Naive thymus-derived CD4-positive, alpha-beta T cell (primary cell): ENCODE measurements at regions not wholly inside any gene's neighbourhood (a gene's known extent, or its start where the extent isn't known, plus 50 kb on each side); places are given as distances from the start of the nearest gene placed in this dataset.

Source experiments
- ATAC-seq: fragments of 150-1000 bp; cut with Tn5 transposase; 2 replicates; pipeline ENCODE4 v1.10.0; 2021; ENCODE audit warnings: mild to moderate bottlenecking, moderate library complexity
- CTCF ChIA-PET: fragments of 350-600 bp; sonication (Branson Sonifier 250); formaldehyde crosslinking; loops from one replicate; lab custom pipeline; 2021; ENCODE audit warnings: antibody characterized with exemption; lab: Charles Lee
- POLR2A ChIA-PET: fragments of 350-600 bp; sonication (Branson Sonifier 250); formaldehyde crosslinking; loops from one replicate; lab custom pipeline; 2021; ENCODE audit warnings: antibody characterized with exemption, inconsistent platforms; lab: Charles Lee
- DNase-seq, 9 donors: peaks; one replicate each; pipeline versions ENCODE4 v3.0.0 to v3.0.0-alpha.2; 2020 to 2022; ENCODE audit warnings: mixed read lengths in 1 of 9
- H3K27ac ChIP-seq: one replicate; pipeline ENCODE4 v1.7.0; 2013; ENCODE audit warnings: mild to moderate bottlenecking, low read depth, low read length, moderate library complexity
- H3K27me3 ChIP-seq, 2 donors: one replicate each; pipeline ENCODE4 v1.7.0; 2013; ENCODE audit warnings: low read length in 2 of 2, mild to moderate bottlenecking in 2 of 2, moderate library complexity in 2 of 2; ENCODE audit not compliant: control insufficient read depth in 2 of 2, insufficient read depth in 2 of 2
- H3K36me3 ChIP-seq, 3 experiments: 1 replicate in 2 of 3; 2 replicates in 1 of 3; pipeline ENCODE4 v1.7.0; 2013; ENCODE audit warnings: low read length in 3 of 3, mild to moderate bottlenecking in 3 of 3, moderate library complexity in 1 of 3; ENCODE audit not compliant: insufficient read depth in 3 of 3, control insufficient read depth in 2 of 3
- H3K4me1 ChIP-seq, 2 donors: one replicate each; pipeline ENCODE4 v1.7.0; 2013; ENCODE audit warnings: low read length in 2 of 2, mild to moderate bottlenecking in 2 of 2, moderate library complexity in 1 of 2; ENCODE audit not compliant: control insufficient read depth in 2 of 2, insufficient read depth in 2 of 2
- H3K4me3 ChIP-seq: 2 replicates; pipeline ENCODE4 v1.7.0; 2013; ENCODE audit warnings: mild to moderate bottlenecking, low read length
- H3K9me3 ChIP-seq, 3 experiments: 1 replicate in 2 of 3; 2 replicates in 1 of 3; pipeline ENCODE4 v1.7.0; 2013; ENCODE audit warnings: low read length in 3 of 3; ENCODE audit not compliant: control insufficient read depth in 2 of 3
- H3K27ac Mint-ChIP-seq, 9 donors: one replicate each; pipeline ENCODE4 v1.8.0; 2020 to 2022; ENCODE audit warnings: mixed read lengths in 9 of 9, mild to moderate bottlenecking in 8 of 9, moderate library complexity in 5 of 9, inconsistent platforms in 2 of 9
- H3K27me3 Mint-ChIP-seq, 5 donors: one replicate each; pipeline ENCODE4 v1.8.0; 2021 to 2022; ENCODE audit warnings: mixed read lengths in 5 of 5, mild to moderate bottlenecking in 1 of 5
- H3K36me3 Mint-ChIP-seq, 5 donors: one replicate each; pipeline ENCODE4 v1.8.0; 2020 to 2022; ENCODE audit warnings: mixed read lengths in 5 of 5, mild to moderate bottlenecking in 3 of 5, inconsistent platforms in 1 of 5
- H3K4me1 Mint-ChIP-seq, 7 donors: one replicate each; pipeline ENCODE4 v1.8.0; 2020 to 2022; ENCODE audit warnings: mixed read lengths in 7 of 7, mild to moderate bottlenecking in 3 of 7, inconsistent platforms in 1 of 7
- H3K4me3 Mint-ChIP-seq, 10 donors: one replicate each; pipeline ENCODE4 v1.8.0; 2020 to 2022; ENCODE audit warnings: mild to moderate bottlenecking in 10 of 10, mixed read lengths in 10 of 10, moderate library complexity in 6 of 10, inconsistent platforms in 2 of 10
- H3K9me3 Mint-ChIP-seq, 11 donors: one replicate each; pipeline ENCODE4 v1.8.0; 2020 to 2022; ENCODE audit warnings: mixed read lengths in 11 of 11, mild to moderate bottlenecking in 4 of 11, inconsistent platforms in 1 of 11, moderate library complexity in 1 of 11
- intact Hi-C, 2 donors: fragments of 100-400 bp; cut with micrococcal nuclease; formaldehyde crosslinking; loops; one replicate each; pipeline ENCODE4 v1.15.1; 2023

- Mint-ChIP-seq H3K9me3 (no peaks in the 10 kb centered on the region), H3K27me3 (peaks cover 0 to 13% (median 0%) of the 10 kb centered on the region in 5 donors), H3K4me1 (peaks cover 0 to 2% (median 0%) of the 10 kb centered on the region in 7 donors), H3K27ac (no peak overlapping the region), H3K36me3 (no peaks in the 10 kb centered on the region), H3K4me3 (no peak overlapping the region)
- ChIA-PET CTCF (no interaction called here), POLR2A (no interaction called here)
- H3K9me3 ChIP-seq = no peaks in the 10 kb centered on the region
- DNase-seq (peak in 1 of 9 donors; percentile 7), ATAC-seq (no peak)
- no peaks in the 10 kb centered on the region for H3K36me3 ChIP-seq
- intact Hi-C loops = loop anchor here in 1 of 2 donors (10.0 kb wide), 1 partner anchor 1363 kb away; no protein-coding TSS in a partner anchor
- H3K4me1 ChIP-seq = no peaks in the 10 kb centered on the region
- H3K27me3 ChIP-seq = no peaks in the 10 kb centered on the region
- no peak overlapping the region for H3K27ac ChIP-seq
- H3K4me3 ChIP-seq = no peak overlapping the region
These were observed 74.7 kb downstream of the BUD13 start for GRCh38 chr11:116698080-116698479.

- Mint-ChIP-seq H3K4me1 (peaks cover 0 to 2% (median 0%) of the 10 kb centered on the region in 7 donors), H3K27ac (no peak overlapping the region), H3K4me3 (no peak overlapping the region), H3K27me3 (peaks cover 0 to 13% (median 0%) of the 10 kb centered on the region in 5 donors), H3K36me3 (no peaks in the 10 kb centered on the region), H3K9me3 (no peaks in the 10 kb centered on the region)
- no peaks in the 10 kb centered on the region for H3K9me3 ChIP-seq
- intact Hi-C loops = loop anchor here in 1 of 2 donors (10.0 kb wide), 1 partner anchor 1363 kb away; no protein-coding TSS in a partner anchor
- ATAC-seq (no peak), DNase-seq (peak in 1 of 9 donors; percentile 3)
- no peaks in the 10 kb centered on the region for H3K4me1 ChIP-seq
- H3K27ac ChIP-seq = no peak overlapping the region
- H3K4me3 ChIP-seq = no peak overlapping the region
- H3K36me3 ChIP-seq = no peaks in the 10 kb centered on the region
- POLR2A ChIA-PET = no interaction called here
- no peaks in the 10 kb centered on the region for H3K27me3 ChIP-seq
- CTCF ChIA-PET = no interaction called here
These were observed 75.1 kb downstream of the BUD13 start for GRCh38 chr11:116697639-116698038.

- H3K27me3 Mint-ChIP-seq = peaks cover 0 to 13% (median 0%) of the 10 kb centered on the region in 5 donors
- no peaks in the 10 kb centered on the region for H3K9me3 Mint-ChIP-seq
- Histone ChIP-seq H3K27ac (no peak overlapping the region), H3K36me3 (no peaks in the 10 kb centered on the region), H3K4me3 (no peak overlapping the region), H3K9me3 (no peaks in the 10 kb centered on the region), H3K27me3 (no peaks in the 10 kb centered on the region), H3K4me1 (no peaks in the 10 kb centered on the region)
- no peak overlapping the region for H3K4me3 Mint-ChIP-seq
- ATAC-seq (no peak), DNase-seq (peak in 1 of 9 donors; percentile 3)
- POLR2A ChIA-PET = no interaction called here
- intact Hi-C loops = loop anchor here in 1 of 2 donors (10.0 kb wide), 1 partner anchor 1362 kb away; no protein-coding TSS in a partner anchor
- no peak overlapping the region for H3K27ac Mint-ChIP-seq
- CTCF ChIA-PET = no interaction called here
- no peaks in the 10 kb centered on the region for H3K36me3 Mint-ChIP-seq
- peaks cover 0 to 2% (median 0%) of the 10 kb centered on the region in 7 donors for H3K4me1 Mint-ChIP-seq
These were observed 75.8 kb downstream of the BUD13 start for GRCh38 chr11:116697011-116697410.

- Mint-ChIP-seq H3K9me3 (no peaks in the 10 kb centered on the region), H3K36me3 (no peaks in the 10 kb centered on the region), H3K27me3 (peaks cover 0 to 13% (median 0%) of the 10 kb centered on the region in 5 donors), H3K27ac (no peak overlapping the region), H3K4me1 (peaks cover 0 to 2% (median 0%) of the 10 kb centered on the region in 7 donors), H3K4me3 (no peak overlapping the region)
- Histone ChIP-seq H3K27me3 (no peaks in the 10 kb centered on the region), H3K27ac (no peak overlapping the region), H3K4me3 (no peak overlapping the region), H3K4me1 (no peaks in the 10 kb centered on the region), H3K36me3 (no peaks in the 10 kb centered on the region), H3K9me3 (no peaks in the 10 kb centered on the region)
- CTCF ChIA-PET = no interaction called here
- peak in 1 of 9 donors; percentile 11 for DNase-seq
- ATAC-seq = no peak
- intact Hi-C loops = loop anchor here in 1 of 2 donors (10.0 kb wide), 1 partner anchor 1362 kb away; no protein-coding TSS in a partner anchor
- POLR2A ChIA-PET = no interaction called here
These were observed 76.3 kb downstream of the BUD13 start for GRCh38 chr11:116696381-116696941.

GRCh38 chr11:116695657-116696254, 77.0 kb downstream of the BUD13 start:
- CTCF ChIA-PET = no interaction called here
- H3K9me3 Mint-ChIP-seq = no peaks in the 10 kb centered on the region
- ATAC-seq = no peak

GRCh38 chr11:116694815-116695590, 77.8 kb downstream of the BUD13 start:
- H3K9me3 Mint-ChIP-seq = no peaks in the 10 kb centered on the region
- no peaks in the 10 kb centered on the region for H3K4me1 ChIP-seq
- ATAC-seq = no peak
- H3K27ac Mint-ChIP-seq = no peak overlapping the region
- no peaks in the 10 kb centered on the region for H3K27me3 ChIP-seq
- no peak overlapping the region for H3K27ac ChIP-seq
- H3K9me3 ChIP-seq = no peaks in the 10 kb centered on the region
- no peak for DNase-seq
- no peak overlapping the region for H3K4me3 ChIP-seq
- H3K27me3 Mint-ChIP-seq = peaks cover 0 to 13% (median 0%) of the 10 kb centered on the region in 5 donors
- no peaks in the 10 kb centered on the region for H3K36me3 ChIP-seq
- no peaks in the 10 kb centered on the region for H3K36me3 Mint-ChIP-seq
- H3K4me1 Mint-ChIP-seq = peaks cover 0 to 2% (median 0%) of the 10 kb centered on the region in 7 donors
- intact Hi-C loops = loop anchor here in 1 of 2 donors (5.0 to 10.0 kb wide), 3 partner anchors 183 to 1360 kb away; no protein-coding TSS in a partner anchor
- ChIA-PET CTCF (no interaction called here), POLR2A (no interaction called here)
- H3K4me3 Mint-ChIP-seq = no peak overlapping the region

More at GRCh38 chr11:116695657-116696254, 77.0 kb downstream of the BUD13 start:
- POLR2A ChIA-PET = no interaction called here
- H3K4me3 ChIP-seq = no peak overlapping the region
- H3K27me3 ChIP-seq = no peaks in the 10 kb centered on the region
- no peak overlapping the region for H3K27ac Mint-ChIP-seq
- H3K4me1 Mint-ChIP-seq = peaks cover 0 to 2% (median 0%) of the 10 kb centered on the region in 7 donors
- no peak for DNase-seq
- H3K36me3 Mint-ChIP-seq = no peaks in the 10 kb centered on the region
- no peaks in the 10 kb centered on the region for H3K4me1 ChIP-seq
- intact Hi-C loops = loop anchor here in 1 of 2 donors (10.0 kb wide), 1 partner anchor 1361 kb away; no protein-coding TSS in a partner anchor
- H3K36me3 ChIP-seq = no peaks in the 10 kb centered on the region
- no peak overlapping the region for H3K27ac ChIP-seq
- peaks cover 0 to 13% (median 0%) of the 10 kb centered on the region in 5 donors for H3K27me3 Mint-ChIP-seq
- H3K4me3 Mint-ChIP-seq = no peak overlapping the region
- no peaks in the 10 kb centered on the region for H3K9me3 ChIP-seq
